ENCODE measurements at regions not wholly inside any gene's neighbourhood (a gene's known extent, or its start where the extent isn't known, plus 50 kb on each side); places are given as distances from the start of the nearest gene placed in this dataset.

DNA sequence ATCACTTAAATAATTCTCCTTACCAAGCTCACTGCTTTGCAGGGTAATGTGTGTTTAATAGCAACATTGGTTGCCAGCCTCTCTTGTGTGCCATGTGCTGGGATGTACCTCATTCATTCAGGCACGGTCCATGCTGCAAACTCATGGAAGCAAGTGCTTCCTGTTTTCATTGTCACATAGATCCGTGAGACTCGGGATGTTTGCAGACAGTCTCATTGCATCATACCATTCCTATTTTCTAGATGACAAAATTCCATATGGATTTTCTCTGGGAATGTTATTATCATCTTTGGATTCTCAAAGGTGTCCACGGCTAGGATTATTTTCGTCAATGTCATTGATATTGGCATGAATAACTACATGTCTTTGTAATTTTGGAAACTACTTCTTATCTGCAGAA is 60.0 kb upstream of the HDAC4 start:
- DNase-seq, result peak in 1 of 2 donors; percentile 1

DNA sequence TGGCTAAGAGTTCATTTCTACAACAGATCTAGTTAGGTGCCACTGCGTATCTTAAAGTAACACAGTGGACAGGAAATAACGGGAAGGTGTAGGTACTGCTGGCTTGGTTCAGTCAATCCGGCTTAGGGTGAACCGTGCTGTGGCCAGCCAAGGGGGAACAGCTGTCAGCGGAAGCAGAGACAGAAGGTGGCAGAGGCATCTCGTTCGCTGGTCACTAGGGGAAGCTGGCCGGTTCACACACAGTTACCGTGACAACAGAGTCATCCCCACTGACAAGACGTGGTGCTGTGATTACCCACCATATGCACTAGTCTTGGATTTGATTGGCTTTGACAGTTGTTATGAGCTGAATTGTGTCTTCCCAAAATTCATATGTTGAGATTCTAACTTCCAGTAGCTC is 58.8 kb upstream of the HDAC4 start:
- no peak for DNase-seq

DNA sequence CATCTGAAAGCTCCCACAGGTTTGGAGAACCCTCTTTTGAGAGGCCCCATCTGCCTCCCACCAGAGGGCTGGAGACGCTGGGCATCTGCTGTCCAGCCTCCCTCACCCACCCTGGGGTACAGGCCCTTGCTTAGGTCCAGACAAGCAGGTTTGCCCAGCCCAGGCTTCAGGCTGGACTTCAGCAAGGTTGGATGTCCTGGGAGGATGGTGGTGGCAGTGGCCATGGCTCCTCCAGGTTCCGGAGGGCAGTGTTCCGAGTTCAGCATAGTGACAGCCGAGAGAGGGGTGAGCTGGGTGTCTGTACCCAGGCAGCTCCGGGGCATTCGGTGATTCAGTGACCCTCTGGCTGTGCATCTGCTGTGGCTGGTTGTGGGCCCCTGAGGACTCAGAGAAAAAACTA is 58.2 kb upstream of the HDAC4 start:
- DNase-seq, result no peak

DNA sequence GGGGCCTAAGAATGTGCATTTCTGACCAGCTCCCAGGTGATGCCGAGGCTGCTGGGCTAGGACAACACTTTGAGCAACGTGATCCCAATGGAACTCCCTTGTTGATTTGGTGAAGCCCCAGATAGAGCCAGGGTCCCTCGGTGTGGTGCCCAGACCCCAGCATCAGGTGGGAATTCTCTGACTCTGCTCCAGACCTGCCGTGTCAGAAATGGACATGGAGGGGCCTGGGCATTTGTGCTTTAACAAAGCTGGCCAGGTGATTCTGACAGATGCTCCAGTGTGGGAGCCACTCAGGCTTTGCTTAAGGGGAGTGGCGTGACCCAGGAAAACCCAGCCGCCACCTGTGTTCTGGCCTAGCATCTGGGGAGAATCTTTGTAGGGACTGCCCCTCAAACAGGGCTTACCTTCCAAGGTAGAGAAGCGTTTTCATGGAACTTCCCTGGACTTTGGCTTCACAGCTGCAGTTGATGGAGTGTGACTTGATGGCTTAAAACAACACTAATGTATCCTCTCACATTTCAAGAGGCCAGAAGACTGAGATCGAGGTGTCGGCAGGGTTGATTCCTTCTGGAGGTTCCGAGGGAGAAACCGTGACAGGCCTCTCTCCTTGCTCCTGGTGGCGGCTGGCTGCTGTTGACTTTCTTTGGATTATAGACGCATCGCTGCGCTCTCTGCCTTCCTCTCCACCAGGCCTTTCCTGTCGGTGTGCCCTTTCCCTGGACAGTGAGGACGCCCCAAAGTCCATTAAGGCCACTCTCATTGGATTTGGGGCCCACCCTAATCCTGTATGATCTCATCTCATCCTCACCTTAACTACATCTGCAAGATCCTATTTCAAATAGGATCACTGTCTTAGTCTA is 57.0 kb upstream of the HDAC4 start:
- DNase-seq, result no peak

DNA sequence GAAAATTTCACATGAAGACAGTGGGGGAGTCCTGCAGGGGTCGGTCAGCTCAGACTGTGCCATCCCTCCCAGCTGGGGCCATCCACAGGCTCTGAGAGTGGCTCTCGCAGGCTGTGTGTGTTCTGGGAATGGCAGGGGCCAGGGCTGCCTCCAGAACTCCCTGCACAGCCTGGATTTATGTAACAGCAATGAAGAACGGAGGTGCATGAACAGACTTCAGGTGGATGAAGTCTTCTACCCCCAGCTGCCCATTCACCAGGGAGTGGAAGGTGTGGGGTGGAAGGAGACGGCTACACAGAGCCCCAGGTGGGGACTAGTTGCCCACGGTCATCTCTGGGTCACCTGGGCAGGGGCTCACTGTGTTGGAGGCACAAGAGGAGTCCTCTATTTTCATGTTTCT is 56.1 kb upstream of the HDAC4 start:
- DNase-seq, result no peak

DNA sequence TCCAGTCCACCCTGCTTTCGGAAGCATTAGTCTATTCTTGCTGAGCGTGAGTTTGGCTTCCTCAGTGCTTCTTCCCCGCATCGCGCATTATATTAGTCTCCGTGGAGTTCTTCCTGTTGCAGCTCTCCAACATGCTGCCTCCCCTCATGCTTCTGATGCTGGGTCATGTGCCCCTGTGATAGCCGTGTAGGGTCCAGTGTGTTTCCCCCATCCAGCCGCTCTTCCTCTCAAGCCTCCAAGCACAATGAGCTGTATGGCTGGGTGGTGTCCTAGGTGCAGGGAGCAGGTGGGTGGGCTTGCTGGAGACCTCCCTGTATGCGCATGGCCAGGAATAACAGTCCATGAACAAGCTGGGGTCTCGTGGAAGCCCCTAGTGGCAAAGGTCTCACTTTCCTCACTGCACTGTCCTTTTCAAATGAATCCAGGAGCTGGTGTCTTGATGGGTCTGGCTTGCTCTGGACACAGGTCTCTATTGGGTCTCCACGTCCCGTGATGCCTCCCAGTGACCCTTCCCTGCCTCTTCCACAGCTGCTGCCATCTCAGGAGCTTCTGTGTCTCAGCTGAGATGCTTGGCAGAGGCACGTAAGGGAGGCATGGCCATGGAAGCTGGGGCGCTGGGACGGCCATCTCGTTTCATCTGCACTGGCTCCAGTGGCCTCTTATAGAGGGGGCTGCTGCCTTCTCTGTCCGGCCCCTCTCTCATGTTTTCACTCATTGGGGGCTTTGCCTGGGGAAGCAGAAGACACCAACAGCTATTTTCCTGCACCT is 54.8 kb upstream of the HDAC4 start:
- no peak for DNase-seq

DNA sequence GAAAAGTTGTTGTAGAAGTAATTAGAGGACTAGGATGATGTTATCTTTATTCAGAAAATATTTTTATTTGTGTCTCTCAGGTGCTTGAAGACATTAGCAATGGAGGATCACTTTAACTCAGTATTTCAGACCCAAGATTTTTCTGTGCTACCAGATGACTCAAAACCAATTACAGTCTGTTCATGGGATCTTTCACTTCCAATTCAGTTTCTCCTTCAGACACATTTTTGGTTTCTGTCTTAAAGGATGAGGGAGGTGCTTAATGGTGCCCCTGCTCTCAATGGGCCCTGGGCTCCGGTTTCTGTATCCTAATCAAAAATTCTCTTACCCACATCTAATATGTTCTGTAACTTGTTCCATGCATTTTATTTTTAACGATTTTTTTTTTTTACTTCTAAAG is 53.7 kb upstream of the HDAC4 start:
- DNase-seq, result no peak
